Lung (tissue), 11 donors: ENCODE measurements at regions not wholly inside any gene's neighbourhood (a gene's known extent, or its start where the extent isn't known, plus 50 kb on each side); places are given as distances from the start of the nearest gene placed in this dataset.

Experiments used
- ATAC-seq: fragments of 200-7000 bp; cut with Tn5 transposase; one replicate; pipeline ENCODE4 v1.9.1; 2020; ENCODE audit warnings: moderate number of reproducible peaks; ENCODE audit not compliant: insufficient read depth, low FRiP score
- DNase-seq, 3 donors: peaks; one replicate each; pipeline ENCODE4 v3.0.0-alpha.2; 2013 to 2017
- H3K27ac ChIP-seq, 2 donors: one replicate each; pipeline ENCODE4 v1.5.1; 2013; ENCODE audit warnings: mild to moderate bottlenecking in 2 of 2, moderate library complexity in 2 of 2, control low read depth in 1 of 2, inconsistent platforms in 1 of 2, low read depth in 1 of 2, low read length in 1 of 2
- H3K27me3 ChIP-seq, 3 donors: one replicate each; pipeline ENCODE4 v1.5.1; 2013; ENCODE audit warnings: low read length in 2 of 3; ENCODE audit not compliant: control insufficient read depth in 3 of 3, insufficient read depth in 3 of 3
- H3K36me3 ChIP-seq, 4 donors: one replicate each; pipeline ENCODE4 v1.5.1; 2013; ENCODE audit warnings: low read length in 4 of 4, mild to moderate bottlenecking in 1 of 4, moderate library complexity in 1 of 4; ENCODE audit not compliant: control insufficient read depth in 4 of 4, insufficient read depth in 4 of 4
- H3K4me1 ChIP-seq, 5 donors: one replicate each; pipeline ENCODE4 v1.5.1; 2013; ENCODE audit warnings: low read length in 5 of 5, mild to moderate bottlenecking in 2 of 5, moderate library complexity in 1 of 5; ENCODE audit not compliant: control insufficient read depth in 5 of 5, insufficient read depth in 5 of 5
- H3K4me3 ChIP-seq: one replicate; pipeline ENCODE4 v1.5.1; 2013; ENCODE audit warnings: mild to moderate bottlenecking, control low read depth, moderate library complexity
- H3K9ac ChIP-seq, 2 donors: one replicate each; pipeline ENCODE4 v1.5.1; 2013; ENCODE audit warnings: low read length in 2 of 2, control low read depth in 1 of 2; ENCODE audit not compliant: insufficient read depth in 1 of 2
- H3K9me3 ChIP-seq, 4 donors: one replicate each; pipeline ENCODE4 v1.5.1; 2013; ENCODE audit warnings: low read length in 3 of 4, mild to moderate bottlenecking in 1 of 4, moderate library complexity in 1 of 4; ENCODE audit not compliant: control insufficient read depth in 4 of 4, insufficient read depth in 3 of 4
- WGBS, 2 donors: extraction: QIAGEN DNeasy Blood & Tissue Kit; methylation state at CpG; one replicate each; pipeline ENCODE4 v1.1.7; 2013; 5-methylcytosine and 5-hydroxymethylcytosine counted together
- TF ChIP-seq, protein P1 (sequence below): IDR thresholded peaks from 2 replicates; pipeline ENCODE4 v1.5.1; 2012; ENCODE audit warnings: mild to moderate bottlenecking; ENCODE audit errors: control extremely low read depth, extremely low read depth
- donor health status: control.
- donor health status: control.
- donor health status: Bipolar disorder and iron deficiency.
- donor health status: healthy.
- donor health status: DM: yes; HTN: yes; CAD: no.

DNA sequence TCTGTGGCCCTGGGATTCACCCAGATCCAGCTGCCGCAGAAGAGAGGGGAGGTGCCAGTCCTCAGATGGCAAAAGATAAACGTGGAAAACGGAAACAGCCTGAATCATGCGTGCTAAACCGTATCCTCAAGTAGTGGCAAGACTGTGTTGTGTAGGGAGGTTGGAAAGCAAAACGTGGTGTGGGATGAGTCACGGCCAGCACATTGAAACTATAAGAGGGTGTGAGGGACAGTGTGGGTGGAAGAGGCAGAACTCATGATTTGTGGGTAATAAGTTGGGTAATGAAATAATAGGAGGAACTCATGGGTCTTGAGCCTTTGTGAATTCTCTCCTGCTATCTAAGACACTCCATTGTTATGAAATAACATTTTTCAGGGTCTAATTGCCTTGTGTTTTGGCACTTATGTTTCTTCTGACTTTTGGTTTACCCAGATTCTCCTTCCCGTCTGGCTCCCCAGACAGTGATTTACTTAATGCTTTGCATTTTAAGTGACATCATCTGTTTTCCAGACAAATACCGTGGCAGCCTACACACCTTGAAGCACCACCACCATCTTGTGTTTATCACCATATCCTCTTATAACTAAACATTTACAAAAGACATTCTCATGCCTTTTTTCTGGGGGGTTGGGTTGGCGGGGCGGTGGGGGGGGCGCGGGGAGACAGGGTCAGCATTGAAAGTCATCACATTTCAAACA is 62.3 kb upstream of the PTCSC3 start:
- H3K27me3 ChIP-seq: no peaks in the 10 kb centered on the region
- peak overlapping the region in 1 of 2 donors; percentile 63 for H3K27ac ChIP-seq
- no peak overlapping the region for H3K9ac ChIP-seq
- no peak overlapping the region for H3K4me3 ChIP-seq
- WGBS, 2 donors: 64 to 82% methylated on average over 13 of the region's 13 CpGs
- no peaks in the 10 kb centered on the region for H3K9me3 ChIP-seq
- H3K36me3 ChIP-seq: no peaks in the 10 kb centered on the region
- no peaks in the 10 kb centered on the region for H3K4me1 ChIP-seq
- no peak for DNase-seq
- peak; percentile 80 for ATAC-seq
- TF ChIP-seq, protein P1, sequence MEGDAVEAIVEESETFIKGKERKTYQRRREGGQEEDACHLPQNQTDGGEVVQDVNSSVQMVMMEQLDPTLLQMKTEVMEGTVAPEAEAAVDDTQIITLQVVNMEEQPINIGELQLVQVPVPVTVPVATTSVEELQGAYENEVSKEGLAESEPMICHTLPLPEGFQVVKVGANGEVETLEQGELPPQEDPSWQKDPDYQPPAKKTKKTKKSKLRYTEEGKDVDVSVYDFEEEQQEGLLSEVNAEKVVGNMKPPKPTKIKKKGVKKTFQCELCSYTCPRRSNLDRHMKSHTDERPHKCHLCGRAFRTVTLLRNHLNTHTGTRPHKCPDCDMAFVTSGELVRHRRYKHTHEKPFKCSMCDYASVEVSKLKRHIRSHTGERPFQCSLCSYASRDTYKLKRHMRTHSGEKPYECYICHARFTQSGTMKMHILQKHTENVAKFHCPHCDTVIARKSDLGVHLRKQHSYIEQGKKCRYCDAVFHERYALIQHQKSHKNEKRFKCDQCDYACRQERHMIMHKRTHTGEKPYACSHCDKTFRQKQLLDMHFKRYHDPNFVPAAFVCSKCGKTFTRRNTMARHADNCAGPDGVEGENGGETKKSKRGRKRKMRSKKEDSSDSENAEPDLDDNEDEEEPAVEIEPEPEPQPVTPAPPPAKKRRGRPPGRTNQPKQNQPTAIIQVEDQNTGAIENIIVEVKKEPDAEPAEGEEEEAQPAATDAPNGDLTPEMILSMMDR: no peak

DNA sequence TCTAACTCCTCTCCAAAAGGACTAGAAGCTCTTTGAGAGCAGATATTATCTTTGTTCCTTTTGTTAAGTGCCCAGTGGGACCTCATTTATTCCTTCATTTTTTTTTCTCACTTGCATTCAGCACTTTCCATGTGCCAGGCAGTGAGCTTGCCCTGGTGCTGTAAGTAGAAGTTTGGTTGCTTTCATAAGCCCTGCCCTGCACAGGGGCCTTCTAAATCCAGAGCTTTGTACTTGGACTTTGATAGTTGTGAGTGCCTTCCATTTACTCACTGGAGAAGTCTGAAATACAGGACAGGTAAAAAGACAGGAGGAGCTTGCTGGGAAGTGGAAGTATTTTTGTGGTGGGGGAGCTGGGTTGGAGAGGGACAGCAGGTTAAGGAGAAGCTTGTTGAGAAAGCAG is 56.7 kb upstream of the PTCSC3 start:
- Histone ChIP-seq H3K9ac (no peak overlapping the region), H3K4me3 (no peak overlapping the region), H3K27me3 (no peaks in the 10 kb centered on the region), H3K4me1 (no peaks in the 10 kb centered on the region), H3K36me3 (no peaks in the 10 kb centered on the region), H3K27ac (peak overlapping the region in 1 of 2 donors; percentile 47), H3K9me3 (no peaks in the 10 kb centered on the region)
- TF ChIP-seq, protein P1: no peak
- DNase-seq (no peak), ATAC-seq (no peak)

DNA sequence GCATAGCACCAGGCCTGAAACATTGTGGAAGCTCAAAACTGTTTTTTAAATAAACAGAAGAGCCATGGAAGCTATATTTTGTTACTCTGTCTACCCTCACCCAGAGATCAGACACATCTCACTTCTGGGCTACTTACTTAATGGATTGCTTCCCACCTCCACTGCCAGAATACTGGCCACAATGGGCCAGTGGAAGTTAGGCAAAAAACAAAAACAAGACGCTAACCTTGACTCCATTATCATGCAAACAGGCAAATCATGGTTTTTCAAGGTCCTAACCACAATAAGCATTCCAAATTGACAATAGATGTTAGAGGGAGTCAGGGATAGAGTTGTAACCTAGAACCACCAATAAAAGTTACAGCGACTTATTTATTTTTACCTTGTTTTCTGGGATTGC is 52.7 kb upstream of the PTCSC3 start:
- Histone ChIP-seq H3K36me3 (no peaks in the 10 kb centered on the region), H3K9ac (no peak overlapping the region), H3K4me3 (no peak overlapping the region), H3K9me3 (no peaks in the 10 kb centered on the region), H3K4me1 (no peaks in the 10 kb centered on the region), H3K27me3 (no peaks in the 10 kb centered on the region), H3K27ac (no peak overlapping the region)
- no peak for ATAC-seq
- 82 to 86% methylated on average over 2 of the region's 2 CpGs for WGBS, 2 donors
- DNase-seq: no peak
- TF ChIP-seq, protein P1: no peak

DNA sequence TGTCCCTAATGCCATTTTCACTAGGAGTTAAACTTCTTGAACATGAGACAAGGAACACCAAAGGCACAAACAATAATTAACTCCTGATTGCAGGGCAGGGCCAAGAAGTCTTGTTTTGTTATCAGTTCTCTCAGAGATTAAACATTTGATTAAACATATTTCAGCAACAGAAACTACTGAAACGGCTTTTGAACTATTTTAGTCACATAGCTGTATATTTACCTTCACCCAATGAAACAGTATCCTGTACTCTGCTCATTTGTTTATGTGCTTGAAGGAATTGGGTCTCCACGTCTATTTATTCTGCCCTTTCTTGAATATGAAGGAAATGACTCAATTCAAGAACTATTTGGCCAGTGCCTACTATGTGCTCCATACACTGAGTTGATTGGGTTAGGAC is 51.3 kb upstream of the PTCSC3 start:
- TF ChIP-seq, protein P1: no peak
- peak; percentile 18 to 80 (median 52) for DNase-seq
- no peaks in the 10 kb centered on the region for H3K9me3 ChIP-seq

More for the DNA sequence above, 51.3 kb upstream of the PTCSC3 start:
- Histone ChIP-seq H3K27me3 (no peaks in the 10 kb centered on the region), H3K27ac (no peak overlapping the region), H3K9ac (no peak overlapping the region), H3K4me1 (peaks cover 0 to 10% (median 0%) of the 10 kb centered on the region in 5 donors), H3K4me3 (no peak overlapping the region), H3K36me3 (no peaks in the 10 kb centered on the region)
- WGBS, 2 donors: 22 to 24% methylated on average over 2 of the region's 2 CpGs
- ATAC-seq: peak; percentile 82
